H1 (cell line): ENCODE measurements at regions not wholly inside any gene's neighbourhood (a gene's known extent, or its start where the extent isn't known, plus 50 kb on each side); places are given as distances from the start of the nearest gene placed in this dataset.

Experiments
- CTCF ChIA-PET: fragments of 300-600 bp; sonication (Branson Sonifier 250); formaldehyde crosslinking; loops from one replicate; lab custom pipeline; 2021; ENCODE audit not compliant: partially characterized antibody; lab: Charles Lee
- POLR2A ChIA-PET: fragments of 300-600 bp; sonication (Branson Sonifier 250); formaldehyde crosslinking; loops from one replicate; lab custom pipeline; 2021; ENCODE audit warnings: inconsistent platforms; ENCODE audit not compliant: partially characterized antibody; lab: Charles Lee
- DNase-seq, 2 experiments: peaks; one replicate each; pipeline versions ENCODE4 v3.0.0 to v3.0.0-alpha.2; 2010 to 2022; ENCODE audit warnings: low spot score in 2 of 2, low read depth in 1 of 2, mixed read lengths in 1 of 2
- FAIRE-seq: peaks from 2 replicates; lab custom pipeline; 2011; peaks lifted over from hg19 to GRCh38; lab: Jason Lieb, UNC
- H2AFZ ChIP-seq: 2 replicates; pipeline ENCODE4 v1.8.1; 2012; ENCODE audit warnings: low read length, inconsistent platforms
- H2AK5ac ChIP-seq: 2 replicates; pipeline ENCODE4 v1.6.1; 2013; ENCODE audit warnings: low read depth, low read length
- H2BK120ac ChIP-seq: replicated peaks from 2 replicates; pipeline ENCODE3; 2013; ENCODE audit warnings: low read depth, low read length, inconsistent platforms
- H2BK12ac ChIP-seq: 2 replicates; pipeline ENCODE4 v1.6.1; 2013; ENCODE audit warnings: low read depth, low read length
- H2BK15ac ChIP-seq: 2 replicates; pipeline ENCODE4 v1.6.1; 2013; ENCODE audit warnings: low read length
- H2BK20ac ChIP-seq: 2 replicates; pipeline ENCODE4 v1.6.1; 2013; ENCODE audit warnings: low read length
- H2BK5ac ChIP-seq: 2 replicates; pipeline ENCODE4 v1.6.1; 2013; ENCODE audit warnings: low read depth, low read length
- H3K14ac ChIP-seq: 2 replicates; pipeline ENCODE4 v1.6.1; 2013; ENCODE audit warnings: inconsistent platforms; ENCODE audit not compliant: insufficient read length
- H3K18ac ChIP-seq: 2 replicates; pipeline ENCODE4 v1.6.1; 2013; ENCODE audit warnings: low read length; ENCODE audit errors: extremely low read depth
- H3K23ac ChIP-seq: 2 replicates; pipeline ENCODE4 v1.6.1; 2013; ENCODE audit warnings: inconsistent platforms; ENCODE audit not compliant: insufficient read length
- H3K23me2 ChIP-seq: 2 replicates; pipeline ENCODE4 v1.6.1; 2013; ENCODE audit warnings: low read depth, low read length
- H3K27ac ChIP-seq: 2 replicates; pipeline ENCODE4 v1.6.1; 2011; ENCODE audit warnings: low read depth, low read length, inconsistent platforms
- H3K27me3 ChIP-seq, 4 experiments: replicated peaks in 1 of 4; 1 replicate in 1 of 4; 2 replicates in 3 of 4; pipeline versions ENCODE4 v1.6.1 to v1.8.1; 2011 to 2013; ENCODE audit warnings: low read length in 3 of 4, mild to moderate bottlenecking in 3 of 4, inconsistent platforms in 2 of 4, mixed read lengths in 2 of 4, moderate library complexity in 1 of 4; ENCODE audit not compliant: control insufficient read depth in 3 of 4, insufficient read depth in 3 of 4; ENCODE audit errors: extremely low read depth in 1 of 4
- H3K36me3 ChIP-seq, 4 experiments: 2 replicates each; pipeline versions ENCODE4 v1.6.1 to v1.8.1; 2011 to 2013; ENCODE audit warnings: mild to moderate bottlenecking in 4 of 4, low read length in 3 of 4, moderate library complexity in 2 of 4, control low read depth in 1 of 4, inconsistent platforms in 1 of 4; ENCODE audit not compliant: insufficient read depth in 4 of 4, control insufficient read depth in 2 of 4
- H3K4ac ChIP-seq: replicated peaks from 2 replicates; pipeline ENCODE3; 2013; ENCODE audit warnings: low read length, low read depth, mixed read lengths, inconsistent platforms; ENCODE audit not compliant: insufficient read length
- H3K4me1 ChIP-seq, 4 experiments: replicated peaks in 1 of 4; 1 replicate in 1 of 4; 2 replicates in 3 of 4; pipeline versions ENCODE4 v1.6.1 to v1.8.1; 2011 to 2013; ENCODE audit warnings: low read length in 3 of 4, inconsistent platforms in 2 of 4, mixed read lengths in 1 of 4; ENCODE audit not compliant: insufficient read depth in 4 of 4, control insufficient read depth in 3 of 4
- H3K4me2 ChIP-seq, 2 experiments: 2 replicates each; pipeline versions ENCODE4 v1.6.1 to v1.8.1; 2011 to 2013; ENCODE audit warnings: low read depth in 2 of 2, low read length in 2 of 2, control low read depth in 1 of 2, inconsistent platforms in 1 of 2, mild to moderate bottlenecking in 1 of 2; ENCODE audit not compliant: insufficient read depth in 1 of 2
- H3K4me3 ChIP-seq, 4 experiments: fragments of 200-600, 300-600 bp in 1 of 4; sonication (generic), shearing (Covaris generic), sonication (Bioruptor Twin) in 1 of 4; 2 replicates each; pipeline versions ENCODE4 v1.5.1 to v1.8.1; 2011 to 2016; ENCODE audit warnings: low read length in 4 of 4, low read depth in 3 of 4, control low read depth in 2 of 4, inconsistent platforms in 2 of 4, mild to moderate bottlenecking in 2 of 4, mixed read lengths in 1 of 4, moderate library complexity in 1 of 4; ENCODE audit not compliant: insufficient read depth in 2 of 4; ENCODE audit errors: extremely low read depth in 1 of 4
- H3K56ac ChIP-seq: replicated peaks from 2 replicates; pipeline ENCODE3; 2013; ENCODE audit warnings: low read depth, mild to moderate bottlenecking, mixed read lengths, low read length, inconsistent platforms; ENCODE audit not compliant: insufficient read length
- H3K79me1 ChIP-seq: 2 replicates; pipeline ENCODE4 v1.6.1; 2013; ENCODE audit warnings: low read depth, low read length, control low read depth
- H3K79me2 ChIP-seq, 2 experiments: 2 replicates each; pipeline versions ENCODE4 v1.6.1 to v1.8.1; 2012 to 2013; ENCODE audit warnings: low read length in 2 of 2, mild to moderate bottlenecking in 2 of 2, inconsistent platforms in 1 of 2; ENCODE audit not compliant: insufficient read depth in 2 of 2, control insufficient read depth in 1 of 2
- H3K9ac ChIP-seq, 4 experiments: replicated peaks in 1 of 4; 1 replicate in 1 of 4; 2 replicates in 3 of 4; pipeline versions ENCODE4 v1.6.1 to v1.8.1; 2011 to 2013; ENCODE audit warnings: low read depth in 3 of 4, low read length in 3 of 4, control low read depth in 2 of 4, mild to moderate bottlenecking in 2 of 4, moderate library complexity in 2 of 4, inconsistent platforms in 1 of 4; ENCODE audit errors: extremely low read depth in 1 of 4
- H3K9me3 ChIP-seq, 2 experiments: 2 replicates each; pipeline versions ENCODE4 v1.6.1 to v1.8.1; 2012 to 2013; ENCODE audit warnings: mild to moderate bottlenecking in 2 of 2, moderate library complexity in 2 of 2, control low read depth in 1 of 2, inconsistent platforms in 1 of 2, low read depth in 1 of 2, low read length in 1 of 2, mixed read lengths in 1 of 2; ENCODE audit not compliant: insufficient read depth in 2 of 2
- H4K20me1 ChIP-seq, 2 experiments: replicated peaks in 1 of 2; 2 replicates each; pipeline versions ENCODE3 to v1.8.1; 2011 to 2013; ENCODE audit warnings: inconsistent platforms in 2 of 2, low read length in 2 of 2, mild to moderate bottlenecking in 1 of 2; ENCODE audit not compliant: insufficient read depth in 2 of 2, control insufficient read depth in 1 of 2
- H4K5ac ChIP-seq: 2 replicates; pipeline ENCODE4 v1.6.1; 2013; ENCODE audit warnings: low read length, low read depth, mixed read lengths, inconsistent platforms; ENCODE audit not compliant: insufficient read length
- H4K8ac ChIP-seq: 2 replicates; pipeline ENCODE4 v1.8.0; 2013; ENCODE audit warnings: mild to moderate bottlenecking, moderate library complexity, low read length, inconsistent platforms; ENCODE audit not compliant: insufficient read depth; ENCODE audit errors: extremely low read depth
- H4K91ac ChIP-seq: replicated peaks from 2 replicates; pipeline ENCODE3; 2013; ENCODE audit warnings: low read length, mixed read lengths, inconsistent platforms; ENCODE audit not compliant: insufficient read length
- BACH1 ChIP-seq: IDR thresholded peaks from 2 replicates; pipeline ENCODE4 v1.6.1; 2012; ENCODE audit warnings: low read length, improper control_type of control experiment
- BRCA1 ChIP-seq: IDR thresholded peaks from 2 replicates; pipeline ENCODE4 v1.6.1; 2012; ENCODE audit warnings: low read depth, low read length, improper control_type of control experiment
- CTBP2 ChIP-seq: IDR thresholded peaks from 2 replicates; pipeline ENCODE4 v1.7.0; 2011; ENCODE audit warnings: borderline replicate concordance, mild to moderate bottlenecking, moderate library complexity, mixed read lengths, low read length; ENCODE audit not compliant: insufficient read depth, insufficient read length
- MAFK ChIP-seq: IDR thresholded peaks from 2 replicates; pipeline ENCODE4 v1.6.1; 2012; ENCODE audit warnings: low read depth, mild to moderate bottlenecking, improper control_type of control experiment, low read length
- NRF1 ChIP-seq: IDR thresholded peaks from 2 replicates; pipeline ENCODE4 v1.6.1; 2011; ENCODE audit warnings: mild to moderate bottlenecking, low read depth, low read length, improper control_type of control experiment
- PHF8 ChIP-seq: fragments of 200-600 bp; sonication (generic); conservative IDR thresholded peaks from 2 replicates; pipeline ENCODE4 v1.7.1; 2012; ENCODE audit warnings: low read depth, mild to moderate bottlenecking, inconsistent platforms, low read length, moderate library complexity
- SP4 ChIP-seq: IDR thresholded peaks from 2 replicates; pipeline ENCODE4 v1.6.1; 2012; ENCODE audit warnings: low read length, inconsistent platforms
- SRF ChIP-seq: IDR thresholded peaks from 2 replicates; pipeline ENCODE4 v1.6.1; 2011; ENCODE audit warnings: mild to moderate bottlenecking, low read depth, low read length, moderate library complexity
- WGBS, 2 experiments: shearing (Covaris generic) in 1 of 2; methylation state at CpG; one replicate each; pipeline versions ENCODE4 v1.1.6 to v1.1.7; 2013 to 2015; ENCODE audit warnings: low lambda C conversion rate in 2 of 2, mixed read lengths in 2 of 2, inconsistent platforms in 1 of 2, low coverage in 1 of 2, missing lambda C conversion rate in 1 of 2; ENCODE audit not compliant: insufficient replicate concordance in 2 of 2, insufficient coverage in 1 of 2, insufficient read length in 1 of 2; ENCODE audit errors: extremely low coverage in 1 of 2, missing lambda C conversion rate in 1 of 2; 5-methylcytosine and 5-hydroxymethylcytosine counted together

DNA sequence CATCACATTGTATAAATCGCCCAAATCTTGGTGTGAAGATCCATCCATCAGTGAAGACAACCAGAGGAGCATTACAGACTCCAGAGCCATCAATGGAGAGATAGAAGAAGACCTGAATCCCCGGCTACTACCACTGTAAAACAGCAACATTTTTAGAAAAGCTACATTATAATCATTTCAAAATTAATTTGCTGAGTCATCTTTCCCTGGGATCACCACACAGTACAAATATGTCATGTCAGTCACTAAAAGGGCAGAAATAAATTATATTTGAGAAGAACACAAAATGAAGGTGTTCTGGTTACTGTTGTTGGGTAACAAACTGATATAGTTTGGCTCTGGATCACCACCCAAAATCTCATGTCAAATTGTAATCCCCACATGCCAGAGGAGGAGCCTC is 218.5 kb upstream of the STT3B start:
- Histone ChIP-seq H4K8ac (no peak overlapping the region), H3K4me1 (no peaks in the 10 kb centered on the region), H2BK12ac (no peak overlapping the region), H4K91ac (no peak overlapping the region), H3K4ac (no peak overlapping the region), H3K9me3 (peaks cover 8 to 9% of the 10 kb centered on the region in 2 experiments; a peak in 1 of 4 replicates), H3K79me2 (no peaks in the 10 kb centered on the region), H3K4me2 (no peak overlapping the region), H3K27me3 (no peaks in the 10 kb centered on the region), H3K27ac (no peak overlapping the region), H3K56ac (no peak overlapping the region), H4K5ac (no peak overlapping the region), H3K23ac (no peak overlapping the region), H3K14ac (no peak overlapping the region), H3K9ac (no peak overlapping the region), H4K20me1 (no peaks in the 10 kb centered on the region), H3K23me2 (peaks cover 1% of the 10 kb centered on the region; the same call in 1 of the 2 replicates), H2BK120ac (no peak overlapping the region), H3K4me3 (no peak overlapping the region), H2BK20ac (no peak overlapping the region), H2AK5ac (no peak overlapping the region), H3K79me1 (no peaks in the 10 kb centered on the region), H2AFZ (no peak overlapping the region), H2BK15ac (no peak overlapping the region), H2BK5ac (no peak overlapping the region), H3K18ac (no peak overlapping the region), H3K36me3 (no peaks in the 10 kb centered on the region)
- DNase-seq (no peak), FAIRE-seq (no peak)
- ChIA-PET CTCF (no interaction called here), POLR2A (no interaction called here)
- 92% methylated on average over 2 of the region's 2 CpGs; no CpG with 5 or more reads in 1 of the 2 experiments for WGBS, 2 experiments
- TF ChIP-seq SRF (no peak), NRF1 (no peak), SP4 (no peak), PHF8 (no peak), CTBP2 (no peak), BRCA1 (no peak), BACH1 (peak; percentile 81), MAFK (peak; percentile 83; the same call in 1 of the 2 replicates)
